ENCODE measurements at regions not wholly inside any gene's neighbourhood (a gene's known extent, or its start where the extent isn't known, plus 50 kb on each side); places are given as distances from the start of the nearest gene placed in this dataset.
A peak's percentile ranks its signal among the peaks of the same experiment; 100 is the strongest.

DNA sequence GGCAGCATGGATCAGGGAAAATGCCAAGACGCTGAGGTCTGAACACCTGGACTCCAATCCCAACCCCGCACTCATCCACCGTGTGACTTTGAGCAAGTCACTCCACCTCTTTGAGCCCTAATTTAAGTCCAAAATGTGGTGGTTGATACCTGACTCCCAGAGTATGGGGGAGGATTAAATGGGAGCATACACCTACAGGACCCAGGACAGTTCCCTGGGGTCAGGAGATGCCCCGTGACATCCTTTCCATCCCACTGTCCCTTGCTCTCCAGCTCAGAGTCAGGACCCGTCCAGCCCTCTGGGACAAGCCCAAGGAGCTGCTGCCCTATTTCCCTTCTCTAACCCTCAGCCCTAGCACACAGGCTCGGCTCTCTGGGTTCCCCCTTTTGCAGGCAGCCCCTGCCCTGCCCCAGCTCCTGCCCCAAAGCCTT is 276.4 kb downstream of the XXYLT1 start:
- TF ChIP-seq POLR2AphosphoS5 (IDR thresholded peaks at IDR 0.05; ENCODE audit: low read depth, low read length) (no peak), TAF1 (IDR thresholded peaks at IDR 0.05; ENCODE audit: borderline replicate concordance, insufficient read depth, low read length) (no peak), SIN3A (IDR thresholded peaks at IDR 0.05; ENCODE audit: borderline replicate concordance, insufficient read depth, low read length) (no peak), FOXP2 (optimal IDR thresholded peaks at IDR 0.05; ENCODE audit: borderline replicate concordance, extremely low read depth, extremely low read length, insufficient read depth) (no peak)
- TF ChIP-seq, protein P1, sequence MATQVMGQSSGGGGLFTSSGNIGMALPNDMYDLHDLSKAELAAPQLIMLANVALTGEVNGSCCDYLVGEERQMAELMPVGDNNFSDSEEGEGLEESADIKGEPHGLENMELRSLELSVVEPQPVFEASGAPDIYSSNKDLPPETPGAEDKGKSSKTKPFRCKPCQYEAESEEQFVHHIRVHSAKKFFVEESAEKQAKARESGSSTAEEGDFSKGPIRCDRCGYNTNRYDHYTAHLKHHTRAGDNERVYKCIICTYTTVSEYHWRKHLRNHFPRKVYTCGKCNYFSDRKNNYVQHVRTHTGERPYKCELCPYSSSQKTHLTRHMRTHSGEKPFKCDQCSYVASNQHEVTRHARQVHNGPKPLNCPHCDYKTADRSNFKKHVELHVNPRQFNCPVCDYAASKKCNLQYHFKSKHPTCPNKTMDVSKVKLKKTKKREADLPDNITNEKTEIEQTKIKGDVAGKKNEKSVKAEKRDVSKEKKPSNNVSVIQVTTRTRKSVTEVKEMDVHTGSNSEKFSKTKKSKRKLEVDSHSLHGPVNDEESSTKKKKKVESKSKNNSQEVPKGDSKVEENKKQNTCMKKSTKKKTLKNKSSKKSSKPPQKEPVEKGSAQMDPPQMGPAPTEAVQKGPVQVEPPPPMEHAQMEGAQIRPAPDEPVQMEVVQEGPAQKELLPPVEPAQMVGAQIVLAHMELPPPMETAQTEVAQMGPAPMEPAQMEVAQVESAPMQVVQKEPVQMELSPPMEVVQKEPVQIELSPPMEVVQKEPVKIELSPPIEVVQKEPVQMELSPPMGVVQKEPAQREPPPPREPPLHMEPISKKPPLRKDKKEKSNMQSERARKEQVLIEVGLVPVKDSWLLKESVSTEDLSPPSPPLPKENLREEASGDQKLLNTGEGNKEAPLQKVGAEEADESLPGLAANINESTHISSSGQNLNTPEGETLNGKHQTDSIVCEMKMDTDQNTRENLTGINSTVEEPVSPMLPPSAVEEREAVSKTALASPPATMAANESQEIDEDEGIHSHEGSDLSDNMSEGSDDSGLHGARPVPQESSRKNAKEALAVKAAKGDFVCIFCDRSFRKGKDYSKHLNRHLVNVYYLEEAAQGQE (IDR thresholded peaks at IDR 0.05; ENCODE audit: insufficient read depth in 1 of 2, low read depth in 2 of 2, low read length in 2 of 2): peak in 1 of 2 experiments; percentile 61; a peak in 1 of 4 replicates

All from PFSK-1 (cell line).